WTC11 (cell line): ENCODE measurements at regions not wholly inside any gene's neighbourhood (a gene's known extent, or its start where the extent isn't known, plus 50 kb on each side); places are given as distances from the start of the nearest gene placed in this dataset.
"Not testable (repeated sequence)": the region's sequence is repeated elsewhere in the genome, so short reads cannot be mapped to it uniquely, and the experiment has no call there.

Experiments
- ATAC-seq: fragments of 200-7000 bp; cut with Tn5 transposase; 2 replicates; pipeline ENCODE4 v1.10.0; 2021; ENCODE audit warnings: mild to moderate bottlenecking, moderate library complexity
- CTCF ChIA-PET: fragments of 300-600 bp; sonication (Branson Sonifier 250); formaldehyde crosslinking; loops from one replicate; lab custom pipeline; 2021; ENCODE audit warnings: antibody characterized with exemption; lab: Charles Lee
- POLR2A ChIA-PET: fragments of 350-600 bp; sonication (Branson Sonifier 250); formaldehyde crosslinking; loops from one replicate; lab custom pipeline; 2021; ENCODE audit warnings: antibody characterized with exemption; lab: Charles Lee
- DNase-seq: peaks from one replicate; pipeline ENCODE4 v3.0.0; 2021; ENCODE audit warnings: low spot score
- H3K27ac Mint-ChIP-seq: 2 replicates; pipeline ENCODE4 v1.8.0; 2021; ENCODE audit warnings: mixed read lengths
- H3K27me3 Mint-ChIP-seq: 2 replicates; pipeline ENCODE4 v1.8.0; 2021; ENCODE audit warnings: low read depth, mild to moderate bottlenecking, moderate library complexity, mixed read lengths
- H3K36me3 Mint-ChIP-seq: 2 replicates; pipeline ENCODE4 v1.8.0; 2021; ENCODE audit warnings: mixed read lengths
- H3K4me1 Mint-ChIP-seq: 2 replicates; pipeline ENCODE4 v1.8.0; 2022; ENCODE audit warnings: mixed read lengths
- H3K4me3 Mint-ChIP-seq: 2 replicates; pipeline ENCODE4 v1.8.0; 2021; ENCODE audit warnings: mild to moderate bottlenecking, moderate library complexity, mixed read lengths
- H3K9me3 Mint-ChIP-seq: 2 replicates; pipeline ENCODE4 v1.8.0; 2021; ENCODE audit warnings: mixed read lengths
- ATF1 ChIP-seq: sonication (generic); formaldehyde crosslinking; IDR thresholded peaks from 2 replicates; pipeline ENCODE4 v1.8.1; 2023; ENCODE audit warnings: mild to moderate bottlenecking, moderate library complexity, missing genetic modification reagents
- ATF2 ChIP-seq: sonication (generic); formaldehyde crosslinking; IDR thresholded peaks from 2 replicates; pipeline ENCODE4 v1.8.1; 2022; ENCODE audit warnings: low read depth, missing genetic modification reagents, borderline replicate concordance
- ATF3 ChIP-seq: sonication (generic); formaldehyde crosslinking; conservative IDR thresholded peaks from 2 replicates; pipeline ENCODE4 v1.8.1; 2022; ENCODE audit warnings: mild to moderate bottlenecking, missing genetic modification reagents
- CREB1 ChIP-seq: sonication (generic); formaldehyde crosslinking; IDR thresholded peaks from 2 replicates; pipeline ENCODE4 v1.8.0; 2023; ENCODE audit warnings: mild to moderate bottlenecking, missing genetic modification reagents
- E2F4 ChIP-seq: sonication (generic); formaldehyde crosslinking; IDR thresholded peaks from 2 replicates; pipeline ENCODE4 v1.8.1; 2022; ENCODE audit warnings: low read depth, mild to moderate bottlenecking, moderate library complexity, missing genetic modification reagents, borderline replicate concordance
- EMX1 ChIP-seq: fragments of 250-450 bp; sonication (Bioruptor Pico); IDR thresholded peaks from 2 replicates; pipeline ENCODE4 v1.8.0; 2021; ENCODE audit warnings: mild to moderate bottlenecking
- IRF1 ChIP-seq: sonication (generic); formaldehyde crosslinking; IDR thresholded peaks from 2 replicates; pipeline ENCODE4 v1.8.0; 2023; ENCODE audit warnings: missing genetic modification reagents
- MXD4 ChIP-seq: fragments of 250-450 bp; sonication (Bioruptor Pico); IDR thresholded peaks from 2 replicates; pipeline ENCODE4 v1.8.0; 2021; ENCODE audit warnings: mild to moderate bottlenecking, moderate library complexity, borderline replicate concordance
- MYBL2 ChIP-seq: sonication (generic); formaldehyde crosslinking; IDR thresholded peaks from 2 replicates; pipeline ENCODE4 v1.8.1; 2023; ENCODE audit warnings: mild to moderate bottlenecking, moderate library complexity, missing genetic modification reagents
- NR1H2 ChIP-seq: sonication (generic); formaldehyde crosslinking; IDR thresholded peaks from 2 replicates; pipeline ENCODE4 v1.9.0; 2021; ENCODE audit warnings: mild to moderate bottlenecking, moderate library complexity, missing genetic modification reagents
- NR2C2 ChIP-seq: sonication (generic); formaldehyde crosslinking; IDR thresholded peaks from 2 replicates; pipeline ENCODE4 v1.8.0; 2022; ENCODE audit warnings: mild to moderate bottlenecking, missing genetic modification reagents
- OVOL2 ChIP-seq: fragments of 250-450 bp; sonication (Bioruptor Pico); IDR thresholded peaks from 2 replicates; pipeline ENCODE4 v1.9.0; 2021; ENCODE audit warnings: mild to moderate bottlenecking, borderline replicate concordance
- PRDM15 ChIP-seq: sonication (generic); formaldehyde crosslinking; IDR thresholded peaks from 2 replicates; pipeline ENCODE4 v1.8.0; 2022; ENCODE audit warnings: missing genetic modification reagents
- PREB ChIP-seq: sonication (generic); formaldehyde crosslinking; IDR thresholded peaks from 2 replicates; pipeline ENCODE4 v1.8.1; 2022; ENCODE audit warnings: mild to moderate bottlenecking, missing genetic modification reagents, moderate library complexity, borderline replicate concordance
- SP1 ChIP-seq: sonication (generic); formaldehyde crosslinking; conservative IDR thresholded peaks from 2 replicates; pipeline ENCODE4 v1.8.1; 2022; ENCODE audit warnings: missing genetic modification reagents
- USF2 ChIP-seq: sonication (generic); formaldehyde crosslinking; IDR thresholded peaks from 2 replicates; pipeline ENCODE4 v1.8.1; 2023; ENCODE audit warnings: mild to moderate bottlenecking, missing genetic modification reagents, moderate library complexity
- ZBTB21 ChIP-seq: sonication (generic); formaldehyde crosslinking; IDR thresholded peaks from 2 replicates; pipeline ENCODE4 v1.8.1; 2023; ENCODE audit warnings: mild to moderate bottlenecking, missing genetic modification reagents, borderline replicate concordance
- ZBTB43 ChIP-seq: sonication (generic); formaldehyde crosslinking; IDR thresholded peaks from 2 replicates; pipeline ENCODE4 v1.8.1; 2023; ENCODE audit warnings: mild to moderate bottlenecking, missing genetic modification reagents
- ZNF121 ChIP-seq: sonication (generic); formaldehyde crosslinking; IDR thresholded peaks from 2 replicates; pipeline ENCODE4 v1.8.0; 2023; ENCODE audit warnings: missing genetic modification reagents
- ZNF232 ChIP-seq: sonication (generic); formaldehyde crosslinking; IDR thresholded peaks from 2 replicates; pipeline ENCODE4 v1.8.0; 2022; ENCODE audit warnings: mild to moderate bottlenecking, missing genetic modification reagents
- ZNF416 ChIP-seq: fragments of 250-450 bp; sonication (Bioruptor Pico); IDR thresholded peaks from 2 replicates; pipeline ENCODE4 v1.9.0; 2021; ENCODE audit warnings: mild to moderate bottlenecking, inconsistent platforms

GRCh38 chr20:5665417-5665816 is 54.6 kb upstream of the GPCPD1 start (continued):
- TF ChIP-seq E2F4 (CRISPR knock-in tag) (no peak), ZNF232 (CRISPR knock-in tag) (no peak)

- H3K9me3 Mint-ChIP-seq: no peaks in the 10 kb centered on the region
- TF ChIP-seq ATF1 (CRISPR knock-in tag) (no peak), ZBTB21 (CRISPR knock-in tag) (no peak), IRF1 (CRISPR knock-in tag) (no peak), ATF2 (CRISPR knock-in tag) (no peak), NR1H2 (CRISPR knock-in tag) (no peak), PREB (CRISPR knock-in tag) (no peak), MYBL2 (CRISPR knock-in tag) (no peak), ATF3 (CRISPR knock-in tag) (no peak), SP1 (CRISPR knock-in tag) (no peak)
- H3K4me3 Mint-ChIP-seq: no peak overlapping the region
- POLR2A ChIA-PET: interaction anchor here (0.5 kb wide), 1 partner anchor 374 kb away, joined by 5 read pairs; no protein-coding TSS in a partner anchor
- CTCF ChIA-PET: interaction anchor here (1.8 kb wide), 1 partner anchor 106 kb away, joined by 5 read pairs; no protein-coding TSS in a partner anchor
- no peak for ATAC-seq
- no peaks in the 10 kb centered on the region for H3K4me1 Mint-ChIP-seq
- no peaks in the 10 kb centered on the region for H3K36me3 Mint-ChIP-seq
- H3K27ac Mint-ChIP-seq: no peak overlapping the region
- H3K27me3 Mint-ChIP-seq: no peaks in the 10 kb centered on the region
- no peak for DNase-seq
Observed at GRCh38 chr20:5663396-5663795, 52.6 kb upstream of the GPCPD1 start.

- H3K4me1 Mint-ChIP-seq: no peaks in the 10 kb centered on the region
- no peak for DNase-seq
- no peak for ATAC-seq
- ChIA-PET POLR2A (interaction anchor here (0.5 kb wide), 1 partner anchor 373 kb away, joined by 5 read pairs; no protein-coding TSS in a partner anchor), CTCF (interaction anchor here (1.8 kb wide), 1 partner anchor 105 kb away, joined by 5 read pairs; no protein-coding TSS in a partner anchor)
- no peaks in the 10 kb centered on the region for H3K9me3 Mint-ChIP-seq
- no peak overlapping the region for H3K4me3 Mint-ChIP-seq
- no peaks in the 10 kb centered on the region for H3K27me3 Mint-ChIP-seq
- H3K36me3 Mint-ChIP-seq: no peaks in the 10 kb centered on the region
- TF ChIP-seq NR2C2 (CRISPR knock-in tag) (no peak), MYBL2 (CRISPR knock-in tag) (no peak), CREB1 (CRISPR knock-in tag) (no peak), ZNF121 (CRISPR knock-in tag) (no peak), ZBTB43 (CRISPR knock-in tag) (no peak), ZNF416 (CRISPR knock-in tag) (no peak), EMX1 (CRISPR knock-in tag) (no peak), USF2 (CRISPR knock-in tag) (no peak), ATF1 (CRISPR knock-in tag) (no peak), OVOL2 (CRISPR knock-in tag) (no peak), PRDM15 (CRISPR knock-in tag) (no peak), MXD4 (no peak)
- H3K27ac Mint-ChIP-seq: no peak overlapping the region
Observed at GRCh38 chr20:5662769-5663168, 52.0 kb upstream of the GPCPD1 start.

GRCh38 chr20:5660756-5661155 is 50.0 kb upstream of the GPCPD1 start:
- H3K27ac Mint-ChIP-seq, H3K36me3 Mint-ChIP-seq, H3K27me3 Mint-ChIP-seq, H3K9me3 Mint-ChIP-seq, CTCF ChIA-PET, DNase-seq, H3K4me1 Mint-ChIP-seq, H3K4me3 Mint-ChIP-seq, ATAC-seq: not testable (repeated sequence)
- POLR2A ChIA-PET: interaction anchor here (0.6 to 0.7 kb wide), 2 partner anchors 49 to 122 kb away, joined by 3 to 4 read pairs; no protein-coding TSS in a partner anchor
